ENCODE measurements at regions not wholly inside any gene's neighbourhood (a gene's known extent, or its start where the extent isn't known, plus 50 kb on each side); places are given as distances from the start of the nearest gene placed in this dataset.

DNA sequence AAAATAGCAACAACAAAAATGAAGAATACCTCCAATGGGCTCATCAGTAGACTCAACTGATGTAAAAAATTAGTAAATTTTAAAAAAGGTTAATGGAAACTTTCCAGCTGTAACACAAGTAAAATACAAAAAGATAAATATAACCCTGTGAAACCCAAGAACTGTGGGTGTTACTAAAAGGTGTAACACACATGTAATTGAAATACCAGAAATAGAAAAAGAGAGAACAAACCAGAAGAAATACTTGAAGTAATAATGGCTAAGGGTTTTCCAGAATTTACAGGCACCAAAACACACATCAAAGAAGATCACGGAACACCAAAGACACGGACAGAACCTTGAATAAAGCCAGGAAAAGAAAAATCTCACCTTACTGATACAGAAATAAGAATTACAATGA lies 590.6 kb upstream of the RAB6C start:
- TF ChIP-seq, protein P1, sequence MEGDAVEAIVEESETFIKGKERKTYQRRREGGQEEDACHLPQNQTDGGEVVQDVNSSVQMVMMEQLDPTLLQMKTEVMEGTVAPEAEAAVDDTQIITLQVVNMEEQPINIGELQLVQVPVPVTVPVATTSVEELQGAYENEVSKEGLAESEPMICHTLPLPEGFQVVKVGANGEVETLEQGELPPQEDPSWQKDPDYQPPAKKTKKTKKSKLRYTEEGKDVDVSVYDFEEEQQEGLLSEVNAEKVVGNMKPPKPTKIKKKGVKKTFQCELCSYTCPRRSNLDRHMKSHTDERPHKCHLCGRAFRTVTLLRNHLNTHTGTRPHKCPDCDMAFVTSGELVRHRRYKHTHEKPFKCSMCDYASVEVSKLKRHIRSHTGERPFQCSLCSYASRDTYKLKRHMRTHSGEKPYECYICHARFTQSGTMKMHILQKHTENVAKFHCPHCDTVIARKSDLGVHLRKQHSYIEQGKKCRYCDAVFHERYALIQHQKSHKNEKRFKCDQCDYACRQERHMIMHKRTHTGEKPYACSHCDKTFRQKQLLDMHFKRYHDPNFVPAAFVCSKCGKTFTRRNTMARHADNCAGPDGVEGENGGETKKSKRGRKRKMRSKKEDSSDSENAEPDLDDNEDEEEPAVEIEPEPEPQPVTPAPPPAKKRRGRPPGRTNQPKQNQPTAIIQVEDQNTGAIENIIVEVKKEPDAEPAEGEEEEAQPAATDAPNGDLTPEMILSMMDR (IDR thresholded peaks at IDR 0.05): no peak
- TF ChIP-seq POLR2A (IDR thresholded peaks at IDR 0.05): no peak

Data from Peyer's patch (tissue), 4 donors.